Superior temporal gyrus (tissue), 1 donor: ENCODE measurements at regions not wholly inside any gene's neighbourhood (a gene's known extent, or its start where the extent isn't known, plus 50 kb on each side); places are given as distances from the start of the nearest gene placed in this dataset.
"Not testable (repeated sequence)": the region's sequence is repeated elsewhere in the genome, so short reads cannot be mapped to it uniquely, and the experiment has no call there.

Source experiments
- DNase-seq: peaks from one replicate; pipeline ENCODE4 v3.0.0-alpha.2; 2016; ENCODE audit errors: extremely low spot score

DNA sequence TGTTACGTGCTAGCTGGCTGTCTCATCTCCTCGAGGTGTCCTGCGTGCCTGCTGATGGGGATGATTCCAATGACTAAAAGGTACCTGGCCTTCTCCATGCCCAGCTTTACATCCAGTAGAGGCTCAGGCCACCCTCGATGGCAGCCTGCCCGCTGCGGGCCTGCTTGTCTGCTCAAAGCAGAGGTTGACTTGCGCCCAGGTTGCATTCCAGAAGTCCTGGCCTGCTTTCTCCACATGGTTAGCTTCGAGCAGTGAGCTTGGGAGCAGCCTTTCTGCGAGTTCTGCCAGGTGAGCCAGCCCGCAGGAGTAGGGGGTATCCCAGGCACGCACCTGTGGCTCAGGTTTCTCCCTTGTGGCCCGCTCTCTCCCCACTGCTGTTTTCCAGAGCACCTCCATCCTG lies 175.0 kb upstream of the PLGLB2 start:
- not testable (repeated sequence) for DNase-seq

DNA sequence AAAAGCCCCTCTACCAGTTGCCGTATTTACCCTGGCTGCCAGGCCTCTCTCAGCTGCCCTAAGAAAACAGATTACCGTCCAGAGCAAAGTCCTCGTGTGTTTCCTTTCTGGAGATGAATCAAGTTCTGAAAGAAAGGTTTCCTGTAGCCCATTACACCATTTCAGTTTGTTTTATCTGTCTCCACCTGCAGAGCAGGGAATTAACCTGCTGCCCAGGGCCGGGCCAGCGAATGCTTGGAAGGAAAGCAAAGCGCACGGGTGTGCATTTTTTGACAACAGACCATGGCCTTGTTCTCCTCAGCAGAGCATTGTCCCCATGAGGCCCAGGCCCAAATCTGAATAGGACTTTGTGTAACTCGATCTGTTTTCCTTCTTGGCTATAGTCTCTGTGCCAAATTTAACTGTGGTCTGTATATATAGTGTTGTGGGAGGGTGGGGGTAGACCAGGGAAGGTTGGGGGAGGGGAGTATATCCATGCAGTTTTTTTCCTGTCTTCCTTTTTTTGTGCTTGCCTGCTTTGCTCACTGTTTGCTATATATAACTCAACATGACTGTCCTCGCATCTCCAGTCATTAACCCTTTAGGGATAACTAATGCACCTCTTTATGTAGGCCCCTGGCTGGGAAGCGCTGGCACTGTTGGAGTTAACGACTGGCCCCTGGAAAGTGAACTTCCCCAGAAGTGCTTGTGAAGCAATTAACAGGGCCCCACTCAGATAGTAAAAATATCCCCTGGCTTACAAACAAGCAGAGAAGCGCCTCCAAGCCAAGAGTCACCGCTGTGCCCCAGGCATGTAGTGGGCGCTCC lies 174.3 kb upstream of the PLGLB2 start:
- DNase-seq: not testable (repeated sequence)

DNA sequence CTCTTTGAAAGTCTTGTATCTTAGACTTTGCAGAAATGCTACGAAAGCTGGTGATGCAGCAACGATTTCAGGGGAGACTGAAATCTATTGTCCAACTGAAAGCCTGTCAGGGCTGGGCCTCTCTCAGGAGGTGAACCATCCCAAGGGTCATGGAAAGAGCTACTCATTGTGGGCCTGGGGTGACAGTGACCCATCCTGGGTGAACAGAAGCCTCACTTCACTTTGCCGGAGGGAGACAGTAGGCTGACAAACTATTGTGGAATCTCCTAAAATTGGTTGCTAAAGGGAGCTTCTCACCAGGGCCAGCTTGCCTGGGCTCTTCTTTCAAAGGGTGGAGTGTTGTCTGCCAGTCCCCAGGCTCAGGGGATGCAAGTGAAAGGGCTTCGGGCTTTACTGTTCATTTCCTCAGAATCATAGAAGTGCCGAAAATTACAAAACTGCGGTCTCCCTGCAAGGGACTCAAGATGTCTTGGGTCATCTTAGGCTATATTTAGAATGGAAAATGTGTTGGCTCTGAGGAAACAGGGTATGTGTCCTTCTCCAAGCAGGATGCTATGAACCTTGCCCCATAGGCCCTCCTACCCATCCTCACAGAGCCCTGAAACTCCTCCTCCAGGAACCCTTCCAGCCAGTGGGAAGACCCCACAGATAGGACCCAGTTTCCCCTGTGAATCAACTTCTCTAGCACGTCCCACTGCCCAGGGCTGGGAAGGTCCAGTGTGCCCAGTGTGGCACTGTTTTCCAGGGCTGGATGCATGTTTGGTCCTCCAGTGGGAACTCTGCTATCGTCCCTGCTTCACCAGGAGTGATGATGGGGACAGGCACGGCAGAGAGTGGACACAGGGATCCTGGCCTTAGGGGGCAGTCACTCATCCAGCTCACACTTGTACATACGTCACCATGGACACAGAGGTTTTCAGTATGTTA lies 173.4 kb upstream of the PLGLB2 start:
- DNase-seq: not testable (repeated sequence)

- not testable (repeated sequence) for DNase-seq
These were observed 172.7 kb upstream of the PLGLB2 start for GRCh38 chr2:87575138-87575537.

GRCh38 chr2:87577358-87577757 lies 170.5 kb upstream of the PLGLB2 start:
- DNase-seq: not testable (repeated sequence)

GRCh38 chr2:87582152-87582551 lies 165.7 kb upstream of the PLGLB2 start:
- not testable (repeated sequence) for DNase-seq

GRCh38 chr2:87582579-87582978 lies 165.3 kb upstream of the PLGLB2 start:
- not testable (repeated sequence) for DNase-seq

DNA sequence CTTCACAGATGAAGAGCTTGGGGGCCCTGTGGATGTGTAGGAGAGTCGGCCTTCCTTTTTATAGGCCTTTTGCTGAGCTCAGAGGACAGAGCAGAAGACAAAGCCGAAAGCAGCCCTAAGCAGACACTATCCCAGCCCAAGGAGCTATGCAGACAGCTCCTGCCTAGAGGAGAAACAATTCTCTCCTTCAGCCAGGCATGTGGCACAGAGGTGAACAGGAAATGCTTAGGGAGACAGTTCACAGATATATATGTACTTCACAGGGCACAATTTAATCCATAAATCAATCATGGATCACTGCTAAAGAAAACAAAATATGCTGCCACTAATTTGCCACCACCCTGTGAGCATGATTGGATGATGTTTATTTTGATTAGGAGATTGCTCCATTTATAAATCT lies 164.5 kb upstream of the PLGLB2 start:
- DNase-seq: not testable (repeated sequence)

- not testable (repeated sequence) for DNase-seq
These were observed 164.1 kb upstream of the PLGLB2 start for GRCh38 chr2:87583803-87584202.

GRCh38 chr2:87584268-87584906 lies 163.5 kb upstream of the PLGLB2 start:
- not testable (repeated sequence) for DNase-seq

GRCh38 chr2:87587934-87588333 lies 160.0 kb upstream of the PLGLB2 start:
- not testable (repeated sequence) for DNase-seq

DNA sequence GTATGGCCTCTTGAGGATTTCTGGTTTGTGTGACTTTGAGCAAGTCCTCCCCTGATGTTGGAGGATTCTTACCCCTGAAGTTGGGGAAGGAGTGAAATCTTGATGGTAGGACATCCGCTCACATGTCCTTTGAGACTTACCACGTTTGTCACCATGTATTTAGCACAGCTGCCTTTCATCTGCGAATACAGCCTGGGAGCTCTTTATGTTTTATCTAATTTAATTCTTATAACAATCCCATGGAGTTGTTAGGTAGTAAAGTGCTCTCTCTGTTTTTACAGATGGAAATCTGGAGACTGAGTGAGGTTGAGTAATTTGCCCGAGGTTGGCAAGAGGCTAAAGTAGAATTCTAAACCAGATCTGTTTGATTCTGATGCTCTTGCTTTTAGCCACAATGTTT lies 154.9 kb upstream of the PLGLB2 start:
- DNase-seq: not testable (repeated sequence)

- DNase-seq: peak; percentile 35
These were observed 153.9 kb upstream of the PLGLB2 start for GRCh38 chr2:87593784-87594610.

DNA sequence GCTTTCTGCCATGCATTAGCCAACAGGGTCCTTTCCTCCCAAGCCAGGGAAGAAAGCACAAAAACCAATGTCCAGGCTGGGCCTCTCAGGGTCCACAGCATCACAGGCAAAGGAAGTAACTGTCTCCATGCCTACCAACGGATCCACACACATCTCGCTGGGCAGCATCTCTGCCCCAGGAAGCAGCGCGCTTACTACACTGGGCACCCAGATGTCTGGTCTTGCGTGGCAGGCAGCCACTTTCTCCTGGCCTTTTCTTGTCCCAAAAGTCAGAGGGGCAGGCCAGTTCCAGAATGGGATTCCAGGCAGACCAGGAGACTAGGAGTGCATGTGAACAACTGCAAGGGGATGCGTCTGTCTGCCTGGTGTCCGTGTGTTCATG lies 153.3 kb upstream of the PLGLB2 start:
- DNase-seq: not testable (repeated sequence)

DNA sequence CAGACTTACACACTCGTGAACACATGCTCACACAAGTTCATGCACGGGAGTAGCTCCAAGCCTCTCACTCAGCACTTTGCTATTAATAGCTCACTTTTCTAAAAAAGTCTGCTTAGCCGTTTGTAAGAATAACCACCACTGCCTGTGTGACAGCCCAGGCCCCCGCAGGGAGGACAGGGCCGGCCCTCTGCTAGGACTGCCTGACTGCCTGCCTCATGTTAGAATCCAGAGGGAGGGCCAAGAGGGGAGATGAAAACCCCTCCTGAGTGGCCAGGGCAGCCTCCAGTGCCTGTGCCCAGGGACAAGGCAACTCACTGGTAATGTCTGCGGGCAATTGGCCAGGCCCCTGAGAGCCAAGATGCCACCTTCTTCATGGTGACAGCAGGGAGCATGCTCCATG lies 152.9 kb upstream of the PLGLB2 start:
- not testable (repeated sequence) for DNase-seq

DNA sequence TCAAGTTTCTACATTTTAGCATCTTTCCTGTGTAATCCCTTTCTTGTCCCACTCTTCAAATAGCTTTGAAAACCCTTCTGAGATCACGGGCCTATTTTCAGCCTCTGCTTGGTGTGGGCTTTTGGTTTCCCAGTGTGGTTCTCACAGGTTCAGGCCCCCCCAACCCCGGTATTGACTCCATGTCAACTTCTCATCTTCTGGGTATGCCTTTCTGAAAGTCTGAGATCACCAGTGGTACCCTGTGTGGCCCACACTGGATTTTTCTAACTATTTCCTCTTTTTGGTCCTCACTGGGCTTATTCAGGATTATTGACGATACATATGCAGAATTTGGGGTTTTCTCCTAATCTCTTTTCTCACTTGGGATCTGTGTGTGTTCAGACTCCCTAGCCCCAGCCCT lies 146.9 kb upstream of the PLGLB2 start:
- DNase-seq: not testable (repeated sequence)

DNA sequence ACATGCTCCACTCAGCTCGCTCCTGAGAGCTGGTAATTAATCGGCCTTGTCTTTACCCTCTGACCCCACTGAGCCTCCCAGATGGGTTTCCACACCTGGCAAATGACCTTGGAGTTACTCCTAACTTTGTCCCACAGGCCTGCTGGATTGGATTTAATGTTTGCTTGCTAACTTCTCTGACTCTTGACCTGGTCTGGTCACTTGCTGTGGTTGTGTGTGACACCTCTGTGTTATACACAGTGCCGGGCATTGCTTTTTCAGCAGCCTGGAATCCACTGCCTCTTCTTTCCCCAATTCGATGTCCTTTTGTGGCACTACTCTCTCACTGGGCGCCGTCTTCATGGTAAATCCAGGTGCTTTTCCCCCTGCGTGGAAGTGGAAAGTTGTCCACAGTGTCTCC lies 145.8 kb upstream of the PLGLB2 start:
- DNase-seq: not testable (repeated sequence)

- not testable (repeated sequence) for DNase-seq
These were observed 145.2 kb upstream of the PLGLB2 start for GRCh38 chr2:87602728-87603127.

- DNase-seq: peak; percentile 2
These were observed 144.2 kb upstream of the PLGLB2 start for GRCh38 chr2:87603418-87604278.

GRCh38 chr2:87604279-87604818 lies 143.5 kb upstream of the PLGLB2 start:
- peak; percentile 6 for DNase-seq
